SK-N-SH (cell line): ENCODE measurements at regions not wholly inside any gene's neighbourhood (a gene's known extent, or its start where the extent isn't known, plus 50 kb on each side); places are given as distances from the start of the nearest gene placed in this dataset.

Experiments
- EZH2phosphoT487 ChIP-seq: fragments of 200-600 bp; sonication (generic); IDR thresholded peaks from 2 replicates; pipeline ENCODE4 v1.6.1; 2017; ENCODE audit warnings: low read depth, mixed run types, mild to moderate bottlenecking, antibody characterized with exemption, moderate library complexity, borderline replicate concordance
- GABPA ChIP-seq: IDR thresholded peaks from 2 replicates; pipeline ENCODE4 v1.4.0; 2012; ENCODE audit warnings: low read depth, mild to moderate bottlenecking
- RXRA ChIP-seq: IDR thresholded peaks from 2 replicates; pipeline ENCODE4 v1.4.0; 2012; ENCODE audit warnings: low read depth, mild to moderate bottlenecking, borderline replicate concordance
- TCF12 ChIP-seq: IDR thresholded peaks from 2 replicates; pipeline ENCODE4 v1.4.0; 2012
- TF ChIP-seq, protein P1 (sequence below): fragments of 200-600 bp; sonication (generic); IDR thresholded peaks from 2 replicates; pipeline ENCODE4 v1.6.1; 2017; ENCODE audit warnings: antibody characterized with exemption, mild to moderate bottlenecking, moderate library complexity
- TF ChIP-seq, protein P2 (sequence below): fragments of 150-350 bp; IDR thresholded peaks from 2 replicates; pipeline ENCODE4 v1.6.1; 2017; ENCODE audit warnings: antibody characterized with exemption, low read length, low read depth, borderline replicate concordance
- TF ChIP-seq, protein P3 (sequence below): IDR thresholded peaks from 2 replicates; pipeline ENCODE4 v1.6.1; 2012; ENCODE audit warnings: mild to moderate bottlenecking, low read depth, low read length, moderate library complexity

DNA sequence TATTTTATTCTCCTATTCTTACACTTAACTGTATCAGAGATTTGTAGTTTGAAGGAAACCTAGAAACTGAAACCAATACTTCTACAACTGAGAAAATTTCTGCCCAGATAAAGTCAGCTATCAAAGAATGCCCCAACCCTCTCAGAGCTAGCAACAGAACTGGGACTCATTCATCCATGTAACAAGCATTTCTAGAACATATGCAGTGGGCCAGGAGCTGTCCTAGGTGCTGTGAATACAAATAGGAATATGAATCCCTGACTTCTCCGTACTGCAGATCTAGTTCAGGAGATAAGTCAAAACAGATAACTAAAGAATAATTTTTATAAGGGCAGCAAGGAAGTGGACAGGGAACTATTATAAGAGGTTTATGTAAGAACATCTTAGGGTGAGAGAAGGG, 654.1 kb upstream of the NOX3 start:
- TF ChIP-seq EZH2phosphoT487 (no peak), RXRA (no peak), GABPA (no peak), TCF12 (no peak)
- TF ChIP-seq, protein P1, sequence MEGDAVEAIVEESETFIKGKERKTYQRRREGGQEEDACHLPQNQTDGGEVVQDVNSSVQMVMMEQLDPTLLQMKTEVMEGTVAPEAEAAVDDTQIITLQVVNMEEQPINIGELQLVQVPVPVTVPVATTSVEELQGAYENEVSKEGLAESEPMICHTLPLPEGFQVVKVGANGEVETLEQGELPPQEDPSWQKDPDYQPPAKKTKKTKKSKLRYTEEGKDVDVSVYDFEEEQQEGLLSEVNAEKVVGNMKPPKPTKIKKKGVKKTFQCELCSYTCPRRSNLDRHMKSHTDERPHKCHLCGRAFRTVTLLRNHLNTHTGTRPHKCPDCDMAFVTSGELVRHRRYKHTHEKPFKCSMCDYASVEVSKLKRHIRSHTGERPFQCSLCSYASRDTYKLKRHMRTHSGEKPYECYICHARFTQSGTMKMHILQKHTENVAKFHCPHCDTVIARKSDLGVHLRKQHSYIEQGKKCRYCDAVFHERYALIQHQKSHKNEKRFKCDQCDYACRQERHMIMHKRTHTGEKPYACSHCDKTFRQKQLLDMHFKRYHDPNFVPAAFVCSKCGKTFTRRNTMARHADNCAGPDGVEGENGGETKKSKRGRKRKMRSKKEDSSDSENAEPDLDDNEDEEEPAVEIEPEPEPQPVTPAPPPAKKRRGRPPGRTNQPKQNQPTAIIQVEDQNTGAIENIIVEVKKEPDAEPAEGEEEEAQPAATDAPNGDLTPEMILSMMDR, result no peak
- TF ChIP-seq, protein P2, sequence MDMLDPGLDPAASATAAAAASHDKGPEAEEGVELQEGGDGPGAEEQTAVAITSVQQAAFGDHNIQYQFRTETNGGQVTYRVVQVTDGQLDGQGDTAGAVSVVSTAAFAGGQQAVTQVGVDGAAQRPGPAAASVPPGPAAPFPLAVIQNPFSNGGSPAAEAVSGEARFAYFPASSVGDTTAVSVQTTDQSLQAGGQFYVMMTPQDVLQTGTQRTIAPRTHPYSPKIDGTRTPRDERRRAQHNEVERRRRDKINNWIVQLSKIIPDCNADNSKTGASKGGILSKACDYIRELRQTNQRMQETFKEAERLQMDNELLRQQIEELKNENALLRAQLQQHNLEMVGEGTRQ, result no peak
- TF ChIP-seq, protein P3, sequence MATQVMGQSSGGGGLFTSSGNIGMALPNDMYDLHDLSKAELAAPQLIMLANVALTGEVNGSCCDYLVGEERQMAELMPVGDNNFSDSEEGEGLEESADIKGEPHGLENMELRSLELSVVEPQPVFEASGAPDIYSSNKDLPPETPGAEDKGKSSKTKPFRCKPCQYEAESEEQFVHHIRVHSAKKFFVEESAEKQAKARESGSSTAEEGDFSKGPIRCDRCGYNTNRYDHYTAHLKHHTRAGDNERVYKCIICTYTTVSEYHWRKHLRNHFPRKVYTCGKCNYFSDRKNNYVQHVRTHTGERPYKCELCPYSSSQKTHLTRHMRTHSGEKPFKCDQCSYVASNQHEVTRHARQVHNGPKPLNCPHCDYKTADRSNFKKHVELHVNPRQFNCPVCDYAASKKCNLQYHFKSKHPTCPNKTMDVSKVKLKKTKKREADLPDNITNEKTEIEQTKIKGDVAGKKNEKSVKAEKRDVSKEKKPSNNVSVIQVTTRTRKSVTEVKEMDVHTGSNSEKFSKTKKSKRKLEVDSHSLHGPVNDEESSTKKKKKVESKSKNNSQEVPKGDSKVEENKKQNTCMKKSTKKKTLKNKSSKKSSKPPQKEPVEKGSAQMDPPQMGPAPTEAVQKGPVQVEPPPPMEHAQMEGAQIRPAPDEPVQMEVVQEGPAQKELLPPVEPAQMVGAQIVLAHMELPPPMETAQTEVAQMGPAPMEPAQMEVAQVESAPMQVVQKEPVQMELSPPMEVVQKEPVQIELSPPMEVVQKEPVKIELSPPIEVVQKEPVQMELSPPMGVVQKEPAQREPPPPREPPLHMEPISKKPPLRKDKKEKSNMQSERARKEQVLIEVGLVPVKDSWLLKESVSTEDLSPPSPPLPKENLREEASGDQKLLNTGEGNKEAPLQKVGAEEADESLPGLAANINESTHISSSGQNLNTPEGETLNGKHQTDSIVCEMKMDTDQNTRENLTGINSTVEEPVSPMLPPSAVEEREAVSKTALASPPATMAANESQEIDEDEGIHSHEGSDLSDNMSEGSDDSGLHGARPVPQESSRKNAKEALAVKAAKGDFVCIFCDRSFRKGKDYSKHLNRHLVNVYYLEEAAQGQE, result peak; percentile 85
